ENCODE measurements at regions not wholly inside any gene's neighbourhood (a gene's known extent, or its start where the extent isn't known, plus 50 kb on each side); places are given as distances from the start of the nearest gene placed in this dataset.

DNA sequence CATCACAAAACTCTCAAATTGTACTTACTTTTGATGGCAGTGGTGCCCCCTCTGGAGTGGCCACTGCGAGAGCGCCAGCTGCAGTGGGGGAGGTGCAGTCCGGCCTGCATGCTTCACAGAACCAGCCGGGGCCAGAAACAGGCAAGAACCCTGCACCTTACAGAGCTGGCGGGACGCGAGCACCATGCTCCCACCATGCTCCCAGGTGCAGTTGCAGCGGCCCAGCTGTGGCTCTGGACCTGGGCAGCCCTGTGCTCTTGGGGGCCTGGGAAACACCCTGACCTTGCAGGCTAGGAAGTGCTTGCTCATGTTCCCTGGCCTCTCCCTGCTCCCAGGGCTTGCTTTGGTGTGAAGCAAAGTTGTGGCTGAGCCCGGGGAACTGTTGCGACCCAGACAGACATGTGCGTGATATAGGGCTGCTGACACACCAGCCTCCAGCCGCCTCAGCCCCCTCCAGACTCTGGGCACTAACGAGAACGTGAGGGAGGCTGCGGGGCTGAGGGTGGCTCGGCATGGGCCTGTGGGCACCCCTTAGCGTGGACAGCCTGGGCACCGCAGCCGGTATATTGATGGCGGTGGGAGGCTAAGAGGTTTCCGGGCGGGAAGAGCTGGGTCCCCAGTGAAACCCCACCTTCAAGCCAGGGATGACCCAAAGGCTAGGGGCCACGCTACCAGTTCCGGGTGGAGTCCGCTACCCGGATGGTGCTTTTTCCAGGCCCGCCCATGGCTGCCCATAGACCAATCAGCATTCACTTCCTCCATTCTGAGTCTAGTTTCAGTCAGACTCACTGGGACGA, 1809.9 kb upstream of the ACO1 start:
- H3K27me3 ChIP-seq (ENCODE audit: control insufficient read depth, insufficient read depth, low read length), result no peaks in the 10 kb centered on the region
- H3K4me3 ChIP-seq (ENCODE audit: low read depth, low read length), result no peak overlapping the region
- H3K36me3 ChIP-seq (ENCODE audit: control insufficient read depth, insufficient read depth, low read length), result no peaks in the 10 kb centered on the region
- TF ChIP-seq, protein P1, sequence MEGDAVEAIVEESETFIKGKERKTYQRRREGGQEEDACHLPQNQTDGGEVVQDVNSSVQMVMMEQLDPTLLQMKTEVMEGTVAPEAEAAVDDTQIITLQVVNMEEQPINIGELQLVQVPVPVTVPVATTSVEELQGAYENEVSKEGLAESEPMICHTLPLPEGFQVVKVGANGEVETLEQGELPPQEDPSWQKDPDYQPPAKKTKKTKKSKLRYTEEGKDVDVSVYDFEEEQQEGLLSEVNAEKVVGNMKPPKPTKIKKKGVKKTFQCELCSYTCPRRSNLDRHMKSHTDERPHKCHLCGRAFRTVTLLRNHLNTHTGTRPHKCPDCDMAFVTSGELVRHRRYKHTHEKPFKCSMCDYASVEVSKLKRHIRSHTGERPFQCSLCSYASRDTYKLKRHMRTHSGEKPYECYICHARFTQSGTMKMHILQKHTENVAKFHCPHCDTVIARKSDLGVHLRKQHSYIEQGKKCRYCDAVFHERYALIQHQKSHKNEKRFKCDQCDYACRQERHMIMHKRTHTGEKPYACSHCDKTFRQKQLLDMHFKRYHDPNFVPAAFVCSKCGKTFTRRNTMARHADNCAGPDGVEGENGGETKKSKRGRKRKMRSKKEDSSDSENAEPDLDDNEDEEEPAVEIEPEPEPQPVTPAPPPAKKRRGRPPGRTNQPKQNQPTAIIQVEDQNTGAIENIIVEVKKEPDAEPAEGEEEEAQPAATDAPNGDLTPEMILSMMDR (IDR thresholded peaks at IDR 0.05; ENCODE audit: insufficient read depth, low read length, poor library complexity, severe bottlenecking), result no peak
- DNase-seq (ENCODE audit: low read depth), result no peak

DNA sequence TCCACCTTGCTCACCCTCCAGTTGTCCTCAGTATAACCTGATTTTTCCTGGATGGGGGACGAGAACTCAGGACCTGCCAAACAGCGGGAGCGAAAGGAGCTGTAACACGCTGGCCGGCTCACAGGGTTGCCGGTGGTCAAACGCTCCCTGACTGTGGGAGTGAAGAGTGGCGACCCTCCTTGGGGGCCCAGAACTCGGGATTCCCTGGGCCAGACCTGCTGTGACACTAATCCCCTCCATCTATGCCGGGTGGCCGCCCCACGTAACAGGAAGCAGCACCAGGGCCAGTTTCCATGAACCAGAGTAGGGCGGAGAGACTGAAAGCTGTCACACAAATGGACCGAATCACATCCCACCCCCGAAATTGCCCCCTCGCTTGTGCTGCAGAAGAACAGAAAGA, 1809.2 kb upstream of the ACO1 start:
- H3K27me3 ChIP-seq (ENCODE audit: control insufficient read depth, insufficient read depth, low read length), result no peaks in the 10 kb centered on the region
- no peak for DNase-seq (ENCODE audit: low read depth)
- H3K4me3 ChIP-seq (ENCODE audit: low read depth, low read length), result no peak overlapping the region
- TF ChIP-seq, protein P1 (IDR thresholded peaks at IDR 0.05; ENCODE audit: insufficient read depth, low read length, poor library complexity, severe bottlenecking), result no peak
- H3K36me3 ChIP-seq (ENCODE audit: control insufficient read depth, insufficient read depth, low read length), result no peaks in the 10 kb centered on the region

DNA sequence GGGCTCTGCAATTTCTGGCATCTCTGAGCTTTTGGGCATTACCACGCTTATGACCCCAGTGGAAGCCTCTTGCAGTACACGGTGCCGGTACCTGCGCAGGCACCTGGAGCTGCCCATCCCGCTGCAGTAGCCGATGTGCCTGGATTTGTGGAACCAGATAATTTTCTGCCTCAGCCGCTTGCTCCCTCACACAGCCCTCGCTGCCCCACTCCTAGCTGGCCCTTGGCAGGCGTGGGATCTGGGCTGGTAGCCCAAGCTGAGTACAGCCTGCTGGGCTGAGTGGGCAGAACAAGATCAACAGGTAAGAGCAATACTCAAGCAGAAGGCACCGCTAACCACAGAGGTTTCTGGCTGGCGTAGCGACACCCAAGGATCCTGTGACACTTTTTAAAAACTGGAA, 1808.8 kb upstream of the ACO1 start:
- Histone ChIP-seq H3K36me3 (ENCODE audit: control insufficient read depth, insufficient read depth, low read length) (no peaks in the 10 kb centered on the region), H3K4me3 (ENCODE audit: low read depth, low read length) (no peak overlapping the region), H3K27me3 (ENCODE audit: control insufficient read depth, insufficient read depth, low read length) (no peaks in the 10 kb centered on the region)
- TF ChIP-seq, protein P1 (IDR thresholded peaks at IDR 0.05; ENCODE audit: insufficient read depth, low read length, poor library complexity, severe bottlenecking), result no peak
- no peak for DNase-seq (ENCODE audit: low read depth)

DNA sequence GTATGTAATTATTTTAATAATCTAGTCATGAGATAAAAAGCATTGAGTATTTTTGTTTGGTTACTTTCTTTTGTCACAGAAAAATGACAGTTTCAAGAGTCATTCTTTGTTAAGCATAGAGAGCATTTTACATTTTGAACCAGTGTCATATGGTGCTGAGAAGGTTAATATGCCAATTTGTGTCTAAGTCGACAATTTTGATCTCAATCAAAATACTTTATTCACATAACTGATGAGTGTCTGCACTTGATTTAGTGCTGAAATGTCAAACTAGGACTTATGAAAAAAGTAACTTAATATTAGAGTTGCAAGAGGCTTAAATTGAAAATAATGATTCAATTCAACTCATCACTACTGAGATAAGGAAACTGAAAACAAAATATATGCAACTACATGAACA, 1804.6 kb upstream of the ACO1 start:
- DNase-seq (ENCODE audit: low read depth), result no peak
- no peaks in the 10 kb centered on the region for H3K36me3 ChIP-seq (ENCODE audit: control insufficient read depth, insufficient read depth, low read length)

DNA sequence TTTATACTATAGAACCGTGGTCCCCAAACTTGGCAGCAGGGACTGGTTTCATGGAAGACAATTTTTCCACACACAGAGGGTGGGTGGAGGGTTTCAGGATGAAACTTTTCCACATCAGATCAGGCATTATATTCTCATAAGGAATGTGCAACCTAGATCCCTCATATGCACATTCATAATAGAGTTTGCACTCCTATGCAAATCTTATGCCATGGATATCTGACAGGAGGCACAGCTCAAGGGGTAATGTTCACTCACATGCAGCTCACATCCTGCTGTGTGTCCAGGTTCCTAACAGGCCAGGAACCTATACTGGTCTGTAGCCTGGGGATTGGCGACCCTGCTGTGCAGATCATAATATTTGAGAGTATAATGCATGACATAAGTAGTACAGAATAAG, 1802.2 kb upstream of the ACO1 start:
- TF ChIP-seq, protein P1 (IDR thresholded peaks at IDR 0.05; ENCODE audit: insufficient read depth, low read length, poor library complexity, severe bottlenecking), result no peak
- Histone ChIP-seq H3K4me3 (ENCODE audit: low read depth, low read length) (no peak overlapping the region), H3K27me3 (ENCODE audit: control insufficient read depth, insufficient read depth, low read length) (no peaks in the 10 kb centered on the region), H3K36me3 (ENCODE audit: control insufficient read depth, insufficient read depth, low read length) (no peaks in the 10 kb centered on the region)
- DNase-seq (ENCODE audit: low read depth), result no peak

More for the DNA sequence above, 1804.6 kb upstream of the ACO1 start:
- TF ChIP-seq, protein P1 (IDR thresholded peaks at IDR 0.05; ENCODE audit: insufficient read depth, low read length, poor library complexity, severe bottlenecking), result no peak
- no peak overlapping the region for H3K4me3 ChIP-seq (ENCODE audit: low read depth, low read length)
- H3K27me3 ChIP-seq (ENCODE audit: control insufficient read depth, insufficient read depth, low read length), result no peaks in the 10 kb centered on the region

DNA sequence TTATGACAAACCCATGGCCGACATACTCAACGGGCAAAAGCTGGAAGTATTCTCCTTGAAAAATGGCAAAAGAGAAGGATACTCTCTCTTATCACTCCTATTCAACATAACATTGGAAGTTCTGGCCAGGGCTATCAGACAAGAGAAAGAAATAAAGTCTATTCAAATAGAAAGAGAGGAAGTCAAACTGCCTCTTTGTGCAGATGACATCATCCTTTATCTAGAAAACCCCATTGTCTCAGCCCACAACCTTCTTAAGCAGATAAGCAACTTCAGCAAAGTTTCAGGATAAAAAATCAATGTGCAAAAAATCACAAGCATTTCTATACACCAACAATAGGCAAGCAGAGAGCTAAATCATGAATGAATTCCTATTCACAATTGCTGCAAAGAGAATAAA, 1799.9 kb upstream of the ACO1 start:
- Histone ChIP-seq H3K36me3 (ENCODE audit: control insufficient read depth, insufficient read depth, low read length) (no peaks in the 10 kb centered on the region), H3K27me3 (ENCODE audit: control insufficient read depth, insufficient read depth, low read length) (no peaks in the 10 kb centered on the region), H3K4me3 (ENCODE audit: low read depth, low read length) (no peak overlapping the region)
- no peak for DNase-seq (ENCODE audit: low read depth)
- TF ChIP-seq, protein P1 (IDR thresholded peaks at IDR 0.05; ENCODE audit: insufficient read depth, low read length, poor library complexity, severe bottlenecking), result no peak

All from kidney epithelial cell (primary cell).